Suprapubic skin (tissue), 4 donors: ENCODE measurements at regions not wholly inside any gene's neighbourhood (a gene's known extent, or its start where the extent isn't known, plus 50 kb on each side); places are given as distances from the start of the nearest gene placed in this dataset.
"Not testable (repeated sequence)": the region's sequence is repeated elsewhere in the genome, so short reads cannot be mapped to it uniquely, and the experiment has no call there.

Experiments
- DNase-seq, 2 donors: peaks; one replicate each; pipeline ENCODE4 v3.0.0-alpha.2; 2019; ENCODE audit warnings: low spot score in 2 of 2
- H3K27ac ChIP-seq: fragments of 200-600 bp; sonication (generic); one replicate; pipeline ENCODE4 v1.5.1; 2019
- H3K27me3 ChIP-seq: fragments of 200-600 bp; sonication (generic); one replicate; pipeline ENCODE4 v1.5.1; 2019
- H3K36me3 ChIP-seq: fragments of 200-600 bp; sonication (generic); one replicate; pipeline ENCODE4 v1.5.1; 2019
- H3K4me1 ChIP-seq: fragments of 200-600 bp; sonication (generic); one replicate; pipeline ENCODE4 v1.5.1; 2019
- H3K4me3 ChIP-seq: fragments of 200-600 bp; sonication (generic); one replicate; pipeline ENCODE4 v1.5.1; 2019; ENCODE audit warnings: mild to moderate bottlenecking
- H3K9me3 ChIP-seq: fragments of 200-600 bp; sonication (generic); one replicate; pipeline ENCODE4 v1.5.1; 2019
- EP300 ChIP-seq: sonication (generic); formaldehyde crosslinking; IDR thresholded peaks from one replicate; pipeline ENCODE4 v1.6.1; 2017; ENCODE audit warnings: antibody characterized with exemption
- POLR2A ChIP-seq, 2 donors: fragments of 450-650 bp; IDR thresholded peaks; one replicate each; pipeline ENCODE4 v1.6.1; 2017; ENCODE audit warnings: antibody characterized with exemption in 2 of 2, mild to moderate bottlenecking in 2 of 2, moderate library complexity in 2 of 2
- POLR2AphosphoS5 ChIP-seq, 3 donors: sonication (generic); formaldehyde crosslinking; IDR thresholded peaks; one replicate each; pipeline ENCODE4 v1.6.1; 2017; ENCODE audit warnings: antibody characterized with exemption in 3 of 3
- WGBS: methylation state at CpG from one replicate; pipeline ENCODE4 v1.1.5; 2018; 5-methylcytosine and 5-hydroxymethylcytosine counted together
- TF ChIP-seq, protein P1 (sequence below), 2 donors: fragments of 200-600 bp in 1 of 2; fragments of 450-650 bp in 1 of 2; sonication (generic) in 1 of 2; IDR thresholded peaks; one replicate each; pipeline ENCODE4 v1.5.1; 2016 to 2019; ENCODE audit warnings: antibody characterized with exemption in 2 of 2, mild to moderate bottlenecking in 1 of 2, moderate library complexity in 1 of 2

DNA sequence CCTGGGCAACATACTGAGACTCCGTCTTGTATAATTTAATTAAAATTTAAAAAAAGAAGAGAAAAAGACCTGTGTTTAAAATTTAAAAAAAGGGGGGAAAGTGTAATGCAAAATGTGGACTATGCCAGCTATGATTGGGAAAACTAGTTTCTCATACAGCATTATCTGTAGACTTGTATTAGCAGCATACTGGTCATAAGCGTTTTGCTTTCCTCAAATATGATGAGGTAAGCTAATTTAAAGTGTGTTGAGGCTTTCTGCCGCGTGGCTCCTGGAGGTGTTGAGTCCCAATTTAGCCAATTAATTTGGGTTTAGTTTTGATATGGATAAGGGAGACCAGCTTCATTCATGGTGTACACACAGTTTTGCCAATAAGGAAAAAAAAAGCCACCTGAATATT is 640.2 kb downstream of the GOLGA6L6 start:
- not testable (repeated sequence) for DNase-seq

DNA sequence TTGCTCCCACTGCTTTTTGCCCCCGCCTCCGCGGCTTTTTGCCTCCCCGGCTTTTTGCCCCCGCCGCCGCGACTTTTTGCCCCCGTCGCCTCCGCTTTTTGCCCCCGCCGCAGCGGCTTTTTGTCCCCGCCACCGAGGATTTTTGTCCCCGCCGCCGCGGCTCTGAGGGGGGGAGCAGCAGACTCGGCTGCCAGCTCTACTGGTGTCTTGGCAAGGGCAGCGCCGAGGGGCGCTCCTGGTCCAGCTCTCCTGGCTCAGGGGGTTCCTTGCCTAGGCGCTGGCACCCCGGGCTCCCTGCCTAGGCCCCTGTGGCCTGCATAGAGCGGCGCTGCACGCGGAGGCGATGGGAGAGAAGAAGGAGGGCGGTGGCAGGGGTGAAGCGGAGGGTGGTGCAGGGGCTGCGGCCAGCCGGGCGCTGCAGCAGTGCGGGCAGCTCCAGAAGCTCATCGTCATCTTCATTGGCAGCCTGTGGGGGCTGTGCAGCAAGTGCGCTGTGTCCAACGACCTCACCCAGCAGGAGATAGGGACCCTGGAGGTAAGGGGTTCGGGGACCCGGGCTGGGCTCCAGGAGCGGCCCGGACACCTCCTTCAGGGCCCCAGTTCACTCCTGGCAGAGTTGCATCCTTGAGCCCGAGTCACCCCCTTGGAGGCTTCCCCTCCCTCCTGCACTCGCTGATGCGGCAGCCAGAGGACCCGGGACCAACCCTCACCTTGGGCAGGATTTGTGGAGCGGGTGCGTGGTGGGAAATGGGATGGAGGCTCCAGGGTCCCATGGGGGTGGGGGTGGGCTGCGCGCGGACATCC is 642.4 kb downstream of the GOLGA6L6 start:
- Histone ChIP-seq H3K4me1 (no peaks in the 10 kb centered on the region), H3K27ac (no peak overlapping the region), H3K27me3 (no peaks in the 10 kb centered on the region), H3K9me3 (peaks cover 6% of the 10 kb centered on the region), H3K4me3 (no peak overlapping the region), H3K36me3 (no peaks in the 10 kb centered on the region)
- DNase-seq = peak in 1 of 2 donors; percentile 76
- WGBS = 69% methylated on average over 31 of the region's 53 CpGs
- TF ChIP-seq POLR2A (IDR thresholded peaks at IDR 0.05) (no peak), POLR2AphosphoS5 (IDR thresholded peaks at IDR 0.05) (no peak), EP300 (no peak)
- TF ChIP-seq, protein P1, sequence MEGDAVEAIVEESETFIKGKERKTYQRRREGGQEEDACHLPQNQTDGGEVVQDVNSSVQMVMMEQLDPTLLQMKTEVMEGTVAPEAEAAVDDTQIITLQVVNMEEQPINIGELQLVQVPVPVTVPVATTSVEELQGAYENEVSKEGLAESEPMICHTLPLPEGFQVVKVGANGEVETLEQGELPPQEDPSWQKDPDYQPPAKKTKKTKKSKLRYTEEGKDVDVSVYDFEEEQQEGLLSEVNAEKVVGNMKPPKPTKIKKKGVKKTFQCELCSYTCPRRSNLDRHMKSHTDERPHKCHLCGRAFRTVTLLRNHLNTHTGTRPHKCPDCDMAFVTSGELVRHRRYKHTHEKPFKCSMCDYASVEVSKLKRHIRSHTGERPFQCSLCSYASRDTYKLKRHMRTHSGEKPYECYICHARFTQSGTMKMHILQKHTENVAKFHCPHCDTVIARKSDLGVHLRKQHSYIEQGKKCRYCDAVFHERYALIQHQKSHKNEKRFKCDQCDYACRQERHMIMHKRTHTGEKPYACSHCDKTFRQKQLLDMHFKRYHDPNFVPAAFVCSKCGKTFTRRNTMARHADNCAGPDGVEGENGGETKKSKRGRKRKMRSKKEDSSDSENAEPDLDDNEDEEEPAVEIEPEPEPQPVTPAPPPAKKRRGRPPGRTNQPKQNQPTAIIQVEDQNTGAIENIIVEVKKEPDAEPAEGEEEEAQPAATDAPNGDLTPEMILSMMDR (IDR thresholded peaks at IDR 0.05) = no peak

More for the DNA sequence above, 640.2 kb downstream of the GOLGA6L6 start:
- whole genome bisulfite sequencing = 68% methylated on average over 4 of the region's 4 CpGs
- H3K36me3 ChIP-seq, H3K27ac ChIP-seq, H3K4me3 ChIP-seq, H3K27me3 ChIP-seq, H3K4me1 ChIP-seq, H3K9me3 ChIP-seq: not testable (repeated sequence)

DNA sequence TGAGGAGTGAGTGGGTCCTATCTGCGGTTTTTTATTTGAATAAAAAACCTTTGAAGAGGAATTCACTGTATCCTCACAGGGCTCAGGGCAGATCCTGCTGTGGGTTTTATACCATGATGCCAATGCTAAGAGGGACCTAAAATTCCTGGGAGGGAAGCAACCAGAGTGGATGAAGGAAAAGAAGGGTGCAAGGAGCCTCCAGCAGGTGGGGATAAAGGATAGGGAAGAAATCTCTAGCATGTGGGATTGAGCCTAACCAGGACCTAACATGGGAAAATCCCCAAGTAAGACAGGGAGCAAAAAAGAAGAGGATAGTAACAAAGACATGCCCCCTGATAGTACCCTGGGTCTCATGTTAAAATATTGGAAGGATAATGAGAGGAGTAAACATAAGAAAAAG is 652.8 kb downstream of the GOLGA6L6 start:
- H3K9me3 ChIP-seq, H3K36me3 ChIP-seq, DNase-seq, H3K27ac ChIP-seq, H3K4me1 ChIP-seq, H3K4me3 ChIP-seq, H3K27me3 ChIP-seq: not testable (repeated sequence)
- 55% methylated on average over 1 of the region's 1 CpG for WGBS

DNA sequence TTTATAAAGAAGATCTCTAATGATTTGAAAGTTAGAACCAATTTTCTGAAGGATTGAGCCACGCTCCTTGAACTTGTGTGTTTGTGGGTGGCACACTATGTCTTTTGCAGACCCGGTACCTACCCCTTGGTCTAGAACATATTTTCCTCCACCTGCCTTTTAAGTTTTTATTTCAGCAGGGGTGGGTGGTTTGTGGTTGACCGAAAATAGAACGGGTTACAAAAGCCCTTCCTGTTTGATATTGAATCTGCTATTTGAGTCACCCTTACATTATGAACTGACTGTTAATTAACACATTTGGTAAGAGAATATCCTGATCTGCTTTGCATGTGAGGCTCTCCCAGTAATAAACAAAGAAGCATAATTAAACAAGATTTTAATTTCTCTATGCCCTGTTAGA is 697.5 kb downstream of the GOLGA6L6 start:
- WGBS = 75% methylated on average over 4 of the region's 4 CpGs
- not testable (repeated sequence) for H3K36me3 ChIP-seq, H3K4me3 ChIP-seq, H3K4me1 ChIP-seq, H3K27ac ChIP-seq, H3K27me3 ChIP-seq, H3K9me3 ChIP-seq, DNase-seq
